ENCODE measurements at regions not wholly inside any gene's neighbourhood (a gene's known extent, or its start where the extent isn't known, plus 50 kb on each side); places are given as distances from the start of the nearest gene placed in this dataset.

- TF ChIP-seq CTCF (IDR thresholded peaks at IDR 0.05) (no peak), EZH2 (IDR thresholded peaks at IDR 0.05) (no peak), EZH2phosphoT487 (IDR thresholded peaks at IDR 0.05) (no peak)
Measured at GRCh38 chr12:88717188-88717587, 136.9 kb upstream of the KITLG start.
